HEK293 (cell line): ENCODE measurements at regions not wholly inside any gene's neighbourhood (a gene's known extent, or its start where the extent isn't known, plus 50 kb on each side); places are given as distances from the start of the nearest gene placed in this dataset.

Source experiments
- CTCF ChIP-seq: fragments of 450-650 bp; formaldehyde crosslinking; IDR thresholded peaks from 2 replicates; pipeline ENCODE4 v1.5.1; 2016; ENCODE audit warnings: missing biosample characterization, missing genetic modification characterization
- ZBTB21 ChIP-seq: fragments of 450-650 bp; formaldehyde crosslinking; IDR thresholded peaks from 2 replicates; pipeline ENCODE4 v1.5.1; 2017; ENCODE audit warnings: missing biosample characterization, missing genetic modification characterization
- ZNF324 ChIP-seq: fragments of 450-650 bp; formaldehyde crosslinking; IDR thresholded peaks from 2 replicates; pipeline ENCODE4 v1.5.1; 2016; ENCODE audit warnings: missing biosample characterization, missing genetic modification characterization
- ZNF747 ChIP-seq: fragments of 450-650 bp; formaldehyde crosslinking; IDR thresholded peaks from 2 replicates; pipeline ENCODE4 v1.5.1; 2016; ENCODE audit warnings: missing biosample characterization, missing genetic modification characterization

GRCh38 chr5:147045290-147045689 is 166.7 kb upstream of the PPP2R2B start:
- TF ChIP-seq ZBTB21 (no peak), ZNF747 (no peak), CTCF (no peak), ZNF324 (tag by site-specific recombination) (no peak)
